GM23248 (cell line): ENCODE measurements at regions not wholly inside any gene's neighbourhood (a gene's known extent, or its start where the extent isn't known, plus 50 kb on each side); places are given as distances from the start of the nearest gene placed in this dataset.

Source experiments
- DNase-seq: peaks from one replicate; pipeline ENCODE4 v3.0.0-alpha.2; 2015
- H2AFZ ChIP-seq: fragments of 200-600 bp; sonication (generic); 2 replicates; pipeline ENCODE4 v1.6.1; 2016; ENCODE audit warnings: antibody characterized with exemption
- H3F3A ChIP-seq: fragments of 200-600 bp; sonication (generic); 2 replicates; pipeline ENCODE4 v1.6.1; 2016; ENCODE audit warnings: mild to moderate bottlenecking, antibody characterized with exemption, mixed run types; ENCODE audit not compliant: insufficient read depth
- H3K27ac ChIP-seq: fragments of 200-600 bp; sonication (generic); 2 replicates; pipeline ENCODE4 v1.5.1; 2016; ENCODE audit warnings: mild to moderate bottlenecking
- H3K27me3 ChIP-seq: fragments of 200-600 bp; sonication (generic); replicated peaks from 2 replicates; pipeline ENCODE4 v1.6.1; 2016; ENCODE audit warnings: mild to moderate bottlenecking; ENCODE audit not compliant: insufficient read depth
- H3K36me3 ChIP-seq: fragments of 200-600 bp; sonication (generic); 2 replicates; pipeline ENCODE4 v1.6.1; 2016; ENCODE audit warnings: low read depth, mild to moderate bottlenecking
- H3K4me1 ChIP-seq: fragments of 200-600 bp; sonication (generic); 2 replicates; pipeline ENCODE4 v1.6.1; 2016; ENCODE audit warnings: mild to moderate bottlenecking; ENCODE audit not compliant: insufficient read depth
- H3K4me2 ChIP-seq: fragments of 200-600 bp; sonication (generic); one replicate; pipeline ENCODE4 v1.6.1; 2016; ENCODE audit warnings: mild to moderate bottlenecking; ENCODE audit not compliant: unreplicated experiment
- H3K4me3 ChIP-seq: fragments of 200-600 bp; sonication (generic); 2 replicates; pipeline ENCODE4 v1.5.1; 2016; ENCODE audit warnings: mild to moderate bottlenecking
- H3K79me2 ChIP-seq: fragments of 200-600 bp; sonication (generic); 2 replicates; pipeline ENCODE4 v1.6.1; 2016; ENCODE audit warnings: mild to moderate bottlenecking; ENCODE audit not compliant: insufficient read depth
- H3K9ac ChIP-seq: fragments of 200-600 bp; sonication (generic); 2 replicates; pipeline ENCODE4 v1.6.1; 2016; ENCODE audit warnings: mild to moderate bottlenecking
- H3K9me2 ChIP-seq: fragments of 200-600 bp; sonication (generic); 2 replicates; pipeline ENCODE4 v1.6.1; 2016; ENCODE audit warnings: mixed run types, mild to moderate bottlenecking, moderate library complexity; ENCODE audit not compliant: insufficient read depth
- H3K9me3 ChIP-seq: fragments of 200-600 bp; sonication (generic); one replicate; pipeline ENCODE4 v1.6.1; 2017; ENCODE audit warnings: low read depth
- H4K20me1 ChIP-seq: fragments of 200-600 bp; sonication (generic); 2 replicates; pipeline ENCODE4 v1.6.0; 2016; ENCODE audit not compliant: insufficient read depth
- EZH2 ChIP-seq: fragments of 200-600 bp; sonication (generic); IDR thresholded peaks from 2 replicates; pipeline ENCODE4 v1.6.1; 2018; ENCODE audit warnings: antibody characterized with exemption, mild to moderate bottlenecking; ENCODE audit not compliant: insufficient read depth, poor library complexity, severe bottlenecking
- EZH2phosphoT487 ChIP-seq: fragments of 200-600 bp; sonication (generic); IDR thresholded peaks from 2 replicates; pipeline ENCODE4 v1.6.1; 2018; ENCODE audit warnings: antibody characterized with exemption, moderate library complexity, mild to moderate bottlenecking, low read depth; ENCODE audit not compliant: insufficient read depth
- WGBS, 2 experiments: methylation state at CpG; one replicate each; pipeline ENCODE4 v1.1.6; 2015 to 2017; ENCODE audit warnings: low lambda C conversion rate in 2 of 2, low coverage in 1 of 2; ENCODE audit errors: missing lambda C conversion rate in 2 of 2; 5-methylcytosine and 5-hydroxymethylcytosine counted together
- in situ Hi-C: fragments of 300-500 bp; cut with MboI; formaldehyde crosslinking; loops from 2 replicates; pipeline ENCODE4 v1.15.0; 2020

DNA sequence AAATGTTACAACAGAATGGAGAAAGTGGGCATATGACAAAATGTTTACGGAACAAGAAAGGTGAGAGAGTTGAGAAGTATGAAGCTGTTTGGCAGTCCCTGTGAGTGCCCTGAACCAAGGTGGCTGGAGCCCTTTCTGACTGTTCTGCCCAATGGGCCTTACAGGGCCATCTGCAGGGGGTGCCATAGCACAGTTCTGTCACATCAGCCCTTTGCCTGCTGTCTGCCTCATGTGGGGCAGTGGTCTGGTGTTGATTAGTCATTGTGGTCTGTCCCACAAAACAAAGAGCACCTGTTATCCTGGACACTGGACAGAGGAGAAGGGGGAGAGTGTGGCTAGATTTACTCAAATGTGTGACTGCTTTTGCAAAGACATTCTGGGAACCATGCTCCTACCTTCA, 51.5 kb upstream of the OSBPL3 start:
- H3K9me2 ChIP-seq = no peaks in the 10 kb centered on the region
- no peak overlapping the region for H3K4me2 ChIP-seq
- H3K36me3 ChIP-seq = no peaks in the 10 kb centered on the region
- DNase-seq = no peak
- H3K27me3 ChIP-seq = no peaks in the 10 kb centered on the region
- H3K9ac ChIP-seq = no peak overlapping the region
- no peak overlapping the region for H2AFZ ChIP-seq
- no peaks in the 10 kb centered on the region for H4K20me1 ChIP-seq
- H3K27ac ChIP-seq = no peak overlapping the region
- H3K9me3 ChIP-seq = no peaks in the 10 kb centered on the region
- no peak overlapping the region for H3K4me3 ChIP-seq
- in situ Hi-C loops = no loop called here
- 95 to 100% methylated on average over 1 of the region's 1 CpG for WGBS, 2 experiments
- peaks cover 36% of the 10 kb centered on the region for H3K4me1 ChIP-seq
- H3F3A ChIP-seq = peaks cover 10% of the 10 kb centered on the region
- H3K79me2 ChIP-seq = no peaks in the 10 kb centered on the region
- TF ChIP-seq EZH2phosphoT487 (no peak), EZH2 (no peak)

- H3K9me3 ChIP-seq = no peaks in the 10 kb centered on the region
- H3F3A ChIP-seq = peaks cover 10% of the 10 kb centered on the region
- no peaks in the 10 kb centered on the region for H3K27me3 ChIP-seq
- peaks cover 40% of the 10 kb centered on the region for H3K4me1 ChIP-seq
- in situ Hi-C loops = no loop called here
- no peak overlapping the region for H3K9ac ChIP-seq
- H3K4me2 ChIP-seq = no peak overlapping the region
- H2AFZ ChIP-seq = no peak overlapping the region
- WGBS, 2 experiments = 84 to 86% methylated on average over 6 of the region's 6 CpGs
- H3K4me3 ChIP-seq = no peak overlapping the region
- TF ChIP-seq EZH2 (no peak), EZH2phosphoT487 (no peak)
- no peaks in the 10 kb centered on the region for H3K36me3 ChIP-seq
- no peaks in the 10 kb centered on the region for H4K20me1 ChIP-seq
- DNase-seq = no peak
- H3K9me2 ChIP-seq = no peaks in the 10 kb centered on the region
- no peak overlapping the region for H3K27ac ChIP-seq
- H3K79me2 ChIP-seq = no peaks in the 10 kb centered on the region
These were observed 51.0 kb upstream of the OSBPL3 start for GRCh38 chr7:25031007-25031406.
